ENCODE measurements at regions not wholly inside any gene's neighbourhood (a gene's known extent, or its start where the extent isn't known, plus 50 kb on each side); places are given as distances from the start of the nearest gene placed in this dataset.

- intact Hi-C loops (cut with DNase I) = no loop called here
- 77 to 81% methylated on average over 11 to 12 of the region's 13 CpGs for WGBS, 2 donors
- H3K27ac ChIP-seq = no peak overlapping the region
Measured at GRCh38 chr2:72010647-72011369, 136.9 kb downstream of the CYP26B1 start.

GRCh38 chr2:72008608-72009007 is 139.1 kb downstream of the CYP26B1 start:
- Histone ChIP-seq H3K4me1 (peaks cover 0 to 5% (median 0%) of the 10 kb centered on the region in 3 donors), H3K27me3 (peaks cover 0 to 10% (median 0%) of the 10 kb centered on the region in 4 donors), H3K36me3 (no peaks in the 10 kb centered on the region), H3K4me3 (no peak overlapping the region), H3K9me3 (no peaks in the 10 kb centered on the region), H3K27ac (no peak overlapping the region)
- DNase-seq = no peak
- no peak for TF ChIP-seq POLR2A (IDR thresholded peaks at IDR 0.05)
- no peak for TF ChIP-seq CTCF (IDR thresholded peaks at IDR 0.05)
- intact Hi-C loops (cut with DNase I) = no loop called here
- WGBS, 2 donors = 66 to 74% methylated on average over 10 of the region's 10 CpGs

More at GRCh38 chr2:72010647-72011369, 136.9 kb downstream of the CYP26B1 start:
- TF ChIP-seq POLR2A (IDR thresholded peaks at IDR 0.05) (no peak), CTCF (IDR thresholded peaks at IDR 0.05) (no peak)
- Histone ChIP-seq H3K4me3 (no peak overlapping the region), H3K36me3 (no peaks in the 10 kb centered on the region), H3K4me1 (no peaks in the 10 kb centered on the region), H3K9me3 (no peaks in the 10 kb centered on the region), H3K27me3 (peaks cover 0 to 10% (median 0%) of the 10 kb centered on the region in 4 donors)
- no peak for DNase-seq

DNA sequence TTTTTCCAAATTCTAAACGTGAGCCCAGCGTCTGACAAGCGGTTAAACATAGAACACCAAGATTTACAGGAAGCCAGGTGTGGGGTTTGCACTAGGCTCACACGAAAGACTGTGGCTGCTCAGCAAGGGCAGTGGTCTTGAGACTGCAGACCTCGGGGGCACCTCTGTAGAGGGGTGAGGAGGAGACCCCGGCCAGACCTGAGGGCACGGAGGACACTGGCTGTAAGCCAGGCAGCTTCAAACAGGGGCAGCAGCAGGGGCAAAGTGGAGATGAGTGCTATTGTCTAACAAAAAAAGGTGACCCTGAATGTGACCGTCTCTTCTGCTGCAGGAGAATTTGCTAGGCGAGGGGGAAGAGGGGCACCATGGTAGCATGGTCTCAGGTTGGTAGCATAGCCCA is 140.3 kb downstream of the CYP26B1 start:
- no peaks in the 10 kb centered on the region for H3K9me3 ChIP-seq
- DNase-seq = no peak
- intact Hi-C loops (cut with DNase I) = no loop called here
- TF ChIP-seq POLR2A (IDR thresholded peaks at IDR 0.05) = no peak
- TF ChIP-seq CTCF (IDR thresholded peaks at IDR 0.05) = no peak
- H3K27me3 ChIP-seq = peaks cover 0 to 10% (median 0%) of the 10 kb centered on the region in 4 donors
- H3K4me3 ChIP-seq = no peak overlapping the region
- no peaks in the 10 kb centered on the region for H3K36me3 ChIP-seq
- H3K27ac ChIP-seq = no peak overlapping the region
- peaks cover 0 to 5% (median 0%) of the 10 kb centered on the region in 3 donors for H3K4me1 ChIP-seq
- WGBS, 2 donors = 64 to 76% methylated on average over 6 to 8 of the region's 9 CpGs

GRCh38 chr2:72006188-72006736 is 141.4 kb downstream of the CYP26B1 start:
- TF ChIP-seq POLR2A (IDR thresholded peaks at IDR 0.05) (no peak), CTCF (IDR thresholded peaks at IDR 0.05) (no peak)
- Histone ChIP-seq H3K27me3 (peaks cover 0 to 10% (median 0%) of the 10 kb centered on the region in 4 donors), H3K4me3 (no peak overlapping the region), H3K4me1 (peaks cover 0 to 5% (median 0%) of the 10 kb centered on the region in 3 donors), H3K27ac (no peak overlapping the region), H3K36me3 (no peaks in the 10 kb centered on the region), H3K9me3 (no peaks in the 10 kb centered on the region)
- WGBS, 2 donors = 86 to 88% methylated on average over 6 to 8 of the region's 8 CpGs
- intact Hi-C loops (cut with DNase I) = no loop called here
- no peak for DNase-seq

- Histone ChIP-seq H3K4me3 (no peak overlapping the region), H3K27me3 (peaks cover 0 to 7% (median 0%) of the 10 kb centered on the region in 4 donors), H3K36me3 (no peaks in the 10 kb centered on the region), H3K4me1 (peaks cover 0 to 5% (median 0%) of the 10 kb centered on the region in 3 donors), H3K27ac (no peak overlapping the region), H3K9me3 (no peaks in the 10 kb centered on the region)
- intact Hi-C loops (cut with DNase I) = no loop called here
- DNase-seq = no peak
- TF ChIP-seq POLR2A (IDR thresholded peaks at IDR 0.05) (no peak), CTCF (IDR thresholded peaks at IDR 0.05) (no peak)
- WGBS, 2 donors = 66% methylated on average over 4 of the region's 6 CpGs; no CpG with 5 or more reads in 1 of the 2 donors
Measured at GRCh38 chr2:72004976-72005375, 142.7 kb downstream of the CYP26B1 start.
